ENCODE measurements at regions not wholly inside any gene's neighbourhood (a gene's known extent, or its start where the extent isn't known, plus 50 kb on each side); places are given as distances from the start of the nearest gene placed in this dataset.

- DNase-seq (no peak), ATAC-seq (no peak)
- Histone ChIP-seq H3K9me3 (peaks cover 0 to 30% of the 10 kb centered on the region in 2 donors), H3K4me1 (no peaks in the 10 kb centered on the region), H3K4me3 (no peak overlapping the region), H3K27me3 (no peaks in the 10 kb centered on the region), H3K27ac (no peak overlapping the region), H3K36me3 (no peaks in the 10 kb centered on the region)
- intact Hi-C loops (cut with DNase I) = no loop called here
- TF ChIP-seq, protein P1, sequence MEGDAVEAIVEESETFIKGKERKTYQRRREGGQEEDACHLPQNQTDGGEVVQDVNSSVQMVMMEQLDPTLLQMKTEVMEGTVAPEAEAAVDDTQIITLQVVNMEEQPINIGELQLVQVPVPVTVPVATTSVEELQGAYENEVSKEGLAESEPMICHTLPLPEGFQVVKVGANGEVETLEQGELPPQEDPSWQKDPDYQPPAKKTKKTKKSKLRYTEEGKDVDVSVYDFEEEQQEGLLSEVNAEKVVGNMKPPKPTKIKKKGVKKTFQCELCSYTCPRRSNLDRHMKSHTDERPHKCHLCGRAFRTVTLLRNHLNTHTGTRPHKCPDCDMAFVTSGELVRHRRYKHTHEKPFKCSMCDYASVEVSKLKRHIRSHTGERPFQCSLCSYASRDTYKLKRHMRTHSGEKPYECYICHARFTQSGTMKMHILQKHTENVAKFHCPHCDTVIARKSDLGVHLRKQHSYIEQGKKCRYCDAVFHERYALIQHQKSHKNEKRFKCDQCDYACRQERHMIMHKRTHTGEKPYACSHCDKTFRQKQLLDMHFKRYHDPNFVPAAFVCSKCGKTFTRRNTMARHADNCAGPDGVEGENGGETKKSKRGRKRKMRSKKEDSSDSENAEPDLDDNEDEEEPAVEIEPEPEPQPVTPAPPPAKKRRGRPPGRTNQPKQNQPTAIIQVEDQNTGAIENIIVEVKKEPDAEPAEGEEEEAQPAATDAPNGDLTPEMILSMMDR (IDR thresholded peaks at IDR 0.05) = no peak
These were observed 285.3 kb downstream of the PIK3R1 start for GRCh38 chr5:68500813-68501212.

DNA sequence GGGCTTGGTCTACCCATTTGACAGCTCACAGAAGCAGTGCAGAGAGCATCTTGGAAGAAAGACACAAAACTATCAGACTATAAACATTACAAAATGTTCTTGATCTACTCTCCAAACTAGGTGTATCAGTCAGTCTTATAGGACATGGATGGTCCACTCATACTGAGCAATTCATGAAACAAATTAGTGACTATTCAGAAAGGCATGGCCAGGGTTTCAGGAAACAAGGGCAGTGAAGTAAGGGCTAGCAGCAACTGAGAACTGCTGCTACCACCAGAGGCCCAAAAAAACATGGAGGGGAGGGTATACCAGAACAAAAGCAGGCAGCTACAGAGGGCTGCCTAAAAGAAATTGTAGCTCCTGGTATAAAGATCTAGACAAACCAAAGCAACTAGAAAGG lies 287.0 kb downstream of the PIK3R1 start:
- Histone ChIP-seq H3K27ac (no peak overlapping the region), H3K27me3 (no peaks in the 10 kb centered on the region), H3K4me1 (no peaks in the 10 kb centered on the region), H3K9me3 (peaks cover 0 to 18% of the 10 kb centered on the region in 2 donors), H3K36me3 (no peaks in the 10 kb centered on the region), H3K4me3 (no peak overlapping the region)
- no peak for ATAC-seq
- intact Hi-C loops (cut with DNase I) = no loop called here
- TF ChIP-seq, protein P1 (IDR thresholded peaks at IDR 0.05) = no peak
- DNase-seq = no peak

- intact Hi-C loops (cut with DNase I) = no loop called here
- H3K27me3 ChIP-seq = no peaks in the 10 kb centered on the region
- ATAC-seq (no peak), DNase-seq (no peak)
- H3K36me3 ChIP-seq = no peaks in the 10 kb centered on the region
- no peak overlapping the region for H3K4me3 ChIP-seq
- H3K27ac ChIP-seq = no peak overlapping the region
- TF ChIP-seq, protein P1 (IDR thresholded peaks at IDR 0.05) = no peak
- H3K9me3 ChIP-seq = peaks cover 0 to under 1% of the 10 kb centered on the region in 2 donors
- no peaks in the 10 kb centered on the region for H3K4me1 ChIP-seq
These were observed 288.8 kb downstream of the PIK3R1 start for GRCh38 chr5:68504306-68504705.

GRCh38 chr5:68505917-68506860 lies 290.6 kb downstream of the PIK3R1 start:
- TF ChIP-seq, protein P1 (IDR thresholded peaks at IDR 0.05) = no peak

DNA sequence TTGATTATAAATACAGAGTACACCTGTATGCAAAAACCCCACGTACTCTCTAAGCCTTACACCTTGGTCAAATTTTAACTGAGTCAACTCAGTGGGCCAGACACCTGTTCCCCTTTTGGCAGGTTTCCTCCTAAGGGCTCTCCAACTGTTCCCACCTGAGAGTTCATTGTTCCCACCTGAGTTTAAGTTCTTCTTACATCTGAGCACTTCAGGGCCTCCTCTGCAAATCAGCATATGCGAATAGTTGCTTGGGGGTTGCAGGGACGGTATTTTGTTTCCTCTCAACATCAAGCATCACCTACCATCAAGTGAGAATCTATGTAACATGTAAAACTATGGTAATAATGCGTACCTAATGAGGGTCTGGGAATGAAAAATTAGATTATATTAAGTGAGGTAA lies 300.0 kb downstream of the PIK3R1 start:
- H3K4me3 ChIP-seq = no peak overlapping the region
- intact Hi-C loops (cut with DNase I) = no loop called here
- TF ChIP-seq, protein P1 (IDR thresholded peaks at IDR 0.05) = no peak
- no peak for ATAC-seq
- no peak for DNase-seq
- no peaks in the 10 kb centered on the region for H3K4me1 ChIP-seq
- no peak overlapping the region for H3K27ac ChIP-seq
- no peaks in the 10 kb centered on the region for H3K27me3 ChIP-seq
- no peaks in the 10 kb centered on the region for H3K36me3 ChIP-seq
- no peaks in the 10 kb centered on the region for H3K9me3 ChIP-seq

More at GRCh38 chr5:68505917-68506860, 290.6 kb downstream of the PIK3R1 start:
- Histone ChIP-seq H3K27me3 (no peaks in the 10 kb centered on the region), H3K36me3 (no peaks in the 10 kb centered on the region), H3K27ac (no peak overlapping the region), H3K4me3 (no peak overlapping the region), H3K4me1 (no peaks in the 10 kb centered on the region), H3K9me3 (no peaks in the 10 kb centered on the region)
- ATAC-seq = peak; percentile 90
- DNase-seq = no peak
- intact Hi-C loops (cut with DNase I) = no loop called here
